H1 (cell line): ENCODE measurements at regions not wholly inside any gene's neighbourhood (a gene's known extent, or its start where the extent isn't known, plus 50 kb on each side); places are given as distances from the start of the nearest gene placed in this dataset.

ENCODE experiments used
- CTCF ChIA-PET: fragments of 300-600 bp; sonication (Branson Sonifier 250); formaldehyde crosslinking; loops from one replicate; lab custom pipeline; 2021; ENCODE audit not compliant: partially characterized antibody; lab: Charles Lee
- POLR2A ChIA-PET: fragments of 300-600 bp; sonication (Branson Sonifier 250); formaldehyde crosslinking; loops from one replicate; lab custom pipeline; 2021; ENCODE audit warnings: inconsistent platforms; ENCODE audit not compliant: partially characterized antibody; lab: Charles Lee
- DNase-seq, 2 experiments: peaks; one replicate each; pipeline versions ENCODE4 v3.0.0 to v3.0.0-alpha.2; 2010 to 2022; ENCODE audit warnings: low spot score in 2 of 2, low read depth in 1 of 2, mixed read lengths in 1 of 2
- FAIRE-seq: peaks from 2 replicates; lab custom pipeline; 2011; peaks lifted over from hg19 to GRCh38; lab: Jason Lieb, UNC
- H2AFZ ChIP-seq: 2 replicates; pipeline ENCODE4 v1.8.1; 2012; ENCODE audit warnings: low read length, inconsistent platforms
- H2AK5ac ChIP-seq: 2 replicates; pipeline ENCODE4 v1.6.1; 2013; ENCODE audit warnings: low read depth, low read length
- H2BK120ac ChIP-seq: replicated peaks from 2 replicates; pipeline ENCODE3; 2013; ENCODE audit warnings: low read depth, low read length, inconsistent platforms
- H2BK12ac ChIP-seq: 2 replicates; pipeline ENCODE4 v1.6.1; 2013; ENCODE audit warnings: low read depth, low read length
- H2BK15ac ChIP-seq: 2 replicates; pipeline ENCODE4 v1.6.1; 2013; ENCODE audit warnings: low read length
- H2BK20ac ChIP-seq: 2 replicates; pipeline ENCODE4 v1.6.1; 2013; ENCODE audit warnings: low read length
- H2BK5ac ChIP-seq: 2 replicates; pipeline ENCODE4 v1.6.1; 2013; ENCODE audit warnings: low read depth, low read length
- H3K14ac ChIP-seq: 2 replicates; pipeline ENCODE4 v1.6.1; 2013; ENCODE audit warnings: inconsistent platforms; ENCODE audit not compliant: insufficient read length
- H3K18ac ChIP-seq: 2 replicates; pipeline ENCODE4 v1.6.1; 2013; ENCODE audit warnings: low read length; ENCODE audit errors: extremely low read depth
- H3K23ac ChIP-seq: 2 replicates; pipeline ENCODE4 v1.6.1; 2013; ENCODE audit warnings: inconsistent platforms; ENCODE audit not compliant: insufficient read length
- H3K23me2 ChIP-seq: 2 replicates; pipeline ENCODE4 v1.6.1; 2013; ENCODE audit warnings: low read depth, low read length
- H3K27ac ChIP-seq: 2 replicates; pipeline ENCODE4 v1.6.1; 2011; ENCODE audit warnings: low read depth, low read length, inconsistent platforms
- H3K27me3 ChIP-seq, 4 experiments: replicated peaks in 1 of 4; 1 replicate in 1 of 4; 2 replicates in 3 of 4; pipeline versions ENCODE4 v1.6.1 to v1.8.1; 2011 to 2013; ENCODE audit warnings: low read length in 3 of 4, mild to moderate bottlenecking in 3 of 4, inconsistent platforms in 2 of 4, mixed read lengths in 2 of 4, moderate library complexity in 1 of 4; ENCODE audit not compliant: control insufficient read depth in 3 of 4, insufficient read depth in 3 of 4; ENCODE audit errors: extremely low read depth in 1 of 4
- H3K36me3 ChIP-seq, 4 experiments: 2 replicates each; pipeline versions ENCODE4 v1.6.1 to v1.8.1; 2011 to 2013; ENCODE audit warnings: mild to moderate bottlenecking in 4 of 4, low read length in 3 of 4, moderate library complexity in 2 of 4, control low read depth in 1 of 4, inconsistent platforms in 1 of 4; ENCODE audit not compliant: insufficient read depth in 4 of 4, control insufficient read depth in 2 of 4
- H3K4ac ChIP-seq: replicated peaks from 2 replicates; pipeline ENCODE3; 2013; ENCODE audit warnings: low read length, low read depth, mixed read lengths, inconsistent platforms; ENCODE audit not compliant: insufficient read length
- H3K4me1 ChIP-seq, 4 experiments: replicated peaks in 1 of 4; 1 replicate in 1 of 4; 2 replicates in 3 of 4; pipeline versions ENCODE4 v1.6.1 to v1.8.1; 2011 to 2013; ENCODE audit warnings: low read length in 3 of 4, inconsistent platforms in 2 of 4, mixed read lengths in 1 of 4; ENCODE audit not compliant: insufficient read depth in 4 of 4, control insufficient read depth in 3 of 4
- H3K4me2 ChIP-seq, 2 experiments: 2 replicates each; pipeline versions ENCODE4 v1.6.1 to v1.8.1; 2011 to 2013; ENCODE audit warnings: low read depth in 2 of 2, low read length in 2 of 2, control low read depth in 1 of 2, inconsistent platforms in 1 of 2, mild to moderate bottlenecking in 1 of 2; ENCODE audit not compliant: insufficient read depth in 1 of 2
- H3K4me3 ChIP-seq, 4 experiments: fragments of 200-600, 300-600 bp in 1 of 4; sonication (generic), shearing (Covaris generic), sonication (Bioruptor Twin) in 1 of 4; 2 replicates each; pipeline versions ENCODE4 v1.5.1 to v1.8.1; 2011 to 2016; ENCODE audit warnings: low read length in 4 of 4, low read depth in 3 of 4, control low read depth in 2 of 4, inconsistent platforms in 2 of 4, mild to moderate bottlenecking in 2 of 4, mixed read lengths in 1 of 4, moderate library complexity in 1 of 4; ENCODE audit not compliant: insufficient read depth in 2 of 4; ENCODE audit errors: extremely low read depth in 1 of 4
- H3K56ac ChIP-seq: replicated peaks from 2 replicates; pipeline ENCODE3; 2013; ENCODE audit warnings: low read depth, mild to moderate bottlenecking, mixed read lengths, low read length, inconsistent platforms; ENCODE audit not compliant: insufficient read length
- H3K79me1 ChIP-seq: 2 replicates; pipeline ENCODE4 v1.6.1; 2013; ENCODE audit warnings: low read depth, low read length, control low read depth
- H3K79me2 ChIP-seq, 2 experiments: 2 replicates each; pipeline versions ENCODE4 v1.6.1 to v1.8.1; 2012 to 2013; ENCODE audit warnings: low read length in 2 of 2, mild to moderate bottlenecking in 2 of 2, inconsistent platforms in 1 of 2; ENCODE audit not compliant: insufficient read depth in 2 of 2, control insufficient read depth in 1 of 2
- H3K9ac ChIP-seq, 4 experiments: replicated peaks in 1 of 4; 1 replicate in 1 of 4; 2 replicates in 3 of 4; pipeline versions ENCODE4 v1.6.1 to v1.8.1; 2011 to 2013; ENCODE audit warnings: low read depth in 3 of 4, low read length in 3 of 4, control low read depth in 2 of 4, mild to moderate bottlenecking in 2 of 4, moderate library complexity in 2 of 4, inconsistent platforms in 1 of 4; ENCODE audit errors: extremely low read depth in 1 of 4
- H3K9me3 ChIP-seq, 2 experiments: 2 replicates each; pipeline versions ENCODE4 v1.6.1 to v1.8.1; 2012 to 2013; ENCODE audit warnings: mild to moderate bottlenecking in 2 of 2, moderate library complexity in 2 of 2, control low read depth in 1 of 2, inconsistent platforms in 1 of 2, low read depth in 1 of 2, low read length in 1 of 2, mixed read lengths in 1 of 2; ENCODE audit not compliant: insufficient read depth in 2 of 2
- H4K20me1 ChIP-seq, 2 experiments: replicated peaks in 1 of 2; 2 replicates each; pipeline versions ENCODE3 to v1.8.1; 2011 to 2013; ENCODE audit warnings: inconsistent platforms in 2 of 2, low read length in 2 of 2, mild to moderate bottlenecking in 1 of 2; ENCODE audit not compliant: insufficient read depth in 2 of 2, control insufficient read depth in 1 of 2
- H4K5ac ChIP-seq: 2 replicates; pipeline ENCODE4 v1.6.1; 2013; ENCODE audit warnings: low read length, low read depth, mixed read lengths, inconsistent platforms; ENCODE audit not compliant: insufficient read length
- H4K8ac ChIP-seq: 2 replicates; pipeline ENCODE4 v1.8.0; 2013; ENCODE audit warnings: mild to moderate bottlenecking, moderate library complexity, low read length, inconsistent platforms; ENCODE audit not compliant: insufficient read depth; ENCODE audit errors: extremely low read depth
- H4K91ac ChIP-seq: replicated peaks from 2 replicates; pipeline ENCODE3; 2013; ENCODE audit warnings: low read length, mixed read lengths, inconsistent platforms; ENCODE audit not compliant: insufficient read length
- ASH2L ChIP-seq: fragments of 200-600, 300-600 bp; sonication (generic); IDR thresholded peaks from one replicate; pipeline ENCODE4 v1.7.1; 2017; ENCODE audit warnings: low read length
- NRF1 ChIP-seq: IDR thresholded peaks from 2 replicates; pipeline ENCODE4 v1.6.1; 2011; ENCODE audit warnings: mild to moderate bottlenecking, low read depth, low read length, improper control_type of control experiment
- YY1 ChIP-seq: IDR thresholded peaks from 2 replicates; pipeline ENCODE4 v1.6.1; 2011; ENCODE audit warnings: low read depth, mild to moderate bottlenecking, low read length
- WGBS, 2 experiments: shearing (Covaris generic) in 1 of 2; methylation state at CpG; one replicate each; pipeline versions ENCODE4 v1.1.6 to v1.1.7; 2013 to 2015; ENCODE audit warnings: low lambda C conversion rate in 2 of 2, mixed read lengths in 2 of 2, inconsistent platforms in 1 of 2, low coverage in 1 of 2, missing lambda C conversion rate in 1 of 2; ENCODE audit not compliant: insufficient replicate concordance in 2 of 2, insufficient coverage in 1 of 2, insufficient read length in 1 of 2; ENCODE audit errors: extremely low coverage in 1 of 2, missing lambda C conversion rate in 1 of 2; 5-methylcytosine and 5-hydroxymethylcytosine counted together

DNA sequence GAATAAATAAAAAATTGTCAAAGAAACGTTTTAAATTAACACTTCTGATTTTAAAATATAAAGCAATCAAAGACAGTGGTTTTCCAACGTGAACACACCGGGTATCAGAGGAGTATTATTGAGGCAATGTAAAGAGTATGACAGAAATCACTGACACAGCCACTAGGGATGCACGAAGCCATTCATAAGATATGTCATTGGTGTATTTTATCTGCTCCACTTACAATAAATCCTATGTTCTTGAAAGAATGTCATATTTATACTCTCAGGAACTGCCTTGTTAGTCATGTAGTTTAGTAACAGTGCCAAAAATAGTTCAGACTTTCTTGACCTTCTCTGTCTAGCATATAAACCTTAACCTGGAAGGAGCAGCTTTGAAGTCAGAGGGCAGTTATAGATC lies 835.0 kb upstream of the NCAM2 start:
- H3K79me1 ChIP-seq = no peaks in the 10 kb centered on the region
- H3K79me2 ChIP-seq = no peaks in the 10 kb centered on the region
- no peak overlapping the region for H2AFZ ChIP-seq
- POLR2A ChIA-PET = no interaction called here
- no peak overlapping the region for H3K23ac ChIP-seq
- no peak overlapping the region for H2BK15ac ChIP-seq
- 84% methylated on average over 4 of the region's 4 CpGs; no CpG with 5 or more reads in 1 of the 2 experiments for WGBS, 2 experiments
- H3K4ac ChIP-seq = no peak overlapping the region
- no peak overlapping the region for H4K91ac ChIP-seq
- H4K5ac ChIP-seq = no peak overlapping the region
- no peak overlapping the region for H2BK120ac ChIP-seq
- no peak overlapping the region for H3K18ac ChIP-seq
- H3K27ac ChIP-seq = no peak overlapping the region
- no peaks in the 10 kb centered on the region for H3K9me3 ChIP-seq
- H3K9ac ChIP-seq = no peak overlapping the region
- H2BK20ac ChIP-seq = no peak overlapping the region
- H3K56ac ChIP-seq = no peak overlapping the region
- no peaks in the 10 kb centered on the region for H3K36me3 ChIP-seq
- no peak overlapping the region for H3K4me3 ChIP-seq
- no peak overlapping the region for H2BK12ac ChIP-seq
- no peak overlapping the region for H4K8ac ChIP-seq
- DNase-seq (no peak), FAIRE-seq (no peak)
- no peaks in the 10 kb centered on the region for H3K27me3 ChIP-seq
- CTCF ChIA-PET = no interaction called here
- H2AK5ac ChIP-seq = no peak overlapping the region
- H2BK5ac ChIP-seq = no peak overlapping the region
- no peaks in the 10 kb centered on the region for H3K4me1 ChIP-seq
- H3K23me2 ChIP-seq = no peaks in the 10 kb centered on the region
- no peaks in the 10 kb centered on the region for H4K20me1 ChIP-seq
- H3K14ac ChIP-seq = no peak overlapping the region
- H3K4me2 ChIP-seq = no peak overlapping the region
- TF ChIP-seq YY1 = no peak
- TF ChIP-seq NRF1 = no peak
- TF ChIP-seq ASH2L = no peak
